ENCODE measurements at regions not wholly inside any gene's neighbourhood (a gene's known extent, or its start where the extent isn't known, plus 50 kb on each side); places are given as distances from the start of the nearest gene placed in this dataset.

- TF ChIP-seq CTCF (IDR thresholded peaks at IDR 0.05; ENCODE audit: insufficient read depth in 1 of 2, low read depth in 1 of 2, low read length in 1 of 2, severe bottlenecking in 1 of 2, unreplicated experiment in 1 of 2) = no peak
- H3K4me1 ChIP-seq = no peaks in the 10 kb centered on the region
- no peaks in the 10 kb centered on the region for H3K9me3 ChIP-seq
- Mint-ChIP-seq H3K27ac (ENCODE audit: unreplicated experiment) (no peak overlapping the region), H3K27me3 (ENCODE audit: insufficient read depth, unreplicated experiment) (peaks cover 15% of the 10 kb centered on the region), H3K4me1 (ENCODE audit: low read depth, unreplicated experiment) (peaks cover 4% of the 10 kb centered on the region), H3K4me3 (ENCODE audit: unreplicated experiment) (no peak overlapping the region), H3K36me3 (ENCODE audit: insufficient read depth, unreplicated experiment) (no peaks in the 10 kb centered on the region), H3K9me3 (ENCODE audit: unreplicated experiment) (no peaks in the 10 kb centered on the region)
- no peaks in the 10 kb centered on the region for H3K27me3 ChIP-seq (replicated peaks; ENCODE audit: control insufficient read depth, insufficient read depth, low read length)
- no peaks in the 10 kb centered on the region for H3K36me3 ChIP-seq (ENCODE audit: control insufficient read depth, insufficient read depth, low read length)
- no TSS peak for BruUV-seq (replicated peaks)
- ChIA-PET CTCF (no interaction called here), POLR2A (no interaction called here)
- no peak for DNase-seq
- intact Hi-C loops (cut with micrococcal nuclease; ENCODE audit: unreplicated experiment) = no loop called here
- no peak overlapping the region for H3K4me3 ChIP-seq (ENCODE audit: low read depth, low read length)
These were observed 55.8 kb upstream of the DGKG start for GRCh38 chr3:186417791-186418190.

- intact Hi-C loops (cut with micrococcal nuclease; ENCODE audit: unreplicated experiment) = no loop called here
- Mint-ChIP-seq H3K27ac (ENCODE audit: unreplicated experiment) (no peak overlapping the region), H3K4me1 (ENCODE audit: low read depth, unreplicated experiment) (peaks cover 4% of the 10 kb centered on the region)
These were observed 52.8 kb upstream of the DGKG start for GRCh38 chr3:186414735-186415419.

GRCh38 chr3:186413615-186414415, 51.8 kb upstream of the DGKG start:
- Mint-ChIP-seq H3K9me3 (ENCODE audit: unreplicated experiment) (no peaks in the 10 kb centered on the region), H3K4me1 (ENCODE audit: low read depth, unreplicated experiment) (peaks cover 4% of the 10 kb centered on the region), H3K36me3 (ENCODE audit: insufficient read depth, unreplicated experiment) (no peaks in the 10 kb centered on the region), H3K27ac (ENCODE audit: unreplicated experiment) (no peak overlapping the region), H3K4me3 (ENCODE audit: unreplicated experiment) (peak overlapping the region; percentile 62), H3K27me3 (ENCODE audit: insufficient read depth, unreplicated experiment) (peaks cover 13% of the 10 kb centered on the region)
- Histone ChIP-seq H3K4me1 (no peaks in the 10 kb centered on the region), H3K4me3 (ENCODE audit: low read depth, low read length) (peak overlapping the region; percentile 28), H3K36me3 (ENCODE audit: control insufficient read depth, insufficient read depth, low read length) (no peaks in the 10 kb centered on the region), H3K9me3 (no peaks in the 10 kb centered on the region), H3K27me3 (replicated peaks; ENCODE audit: control insufficient read depth, insufficient read depth, low read length) (no peaks in the 10 kb centered on the region)
- intact Hi-C loops (cut with micrococcal nuclease; ENCODE audit: unreplicated experiment) = no loop called here
- POLR2A ChIA-PET = no interaction called here
- DNase-seq = no peak
- no peak for TF ChIP-seq CTCF (IDR thresholded peaks at IDR 0.05; ENCODE audit: insufficient read depth in 1 of 2, low read depth in 1 of 2, low read length in 1 of 2, severe bottlenecking in 1 of 2, unreplicated experiment in 1 of 2)
- CTCF ChIA-PET = no interaction called here
- BruUV-seq (replicated peaks) = no TSS peak

More at GRCh38 chr3:186414735-186415419, 52.8 kb upstream of the DGKG start:
- H3K27me3 Mint-ChIP-seq (ENCODE audit: insufficient read depth, unreplicated experiment) = peaks cover 6% of the 10 kb centered on the region
- H3K4me3 ChIP-seq (ENCODE audit: low read depth, low read length) = no peak overlapping the region
- ChIA-PET POLR2A (no interaction called here), CTCF (no interaction called here)
- H3K36me3 ChIP-seq (ENCODE audit: control insufficient read depth, insufficient read depth, low read length) = no peaks in the 10 kb centered on the region
- no peak overlapping the region for H3K4me3 Mint-ChIP-seq (ENCODE audit: unreplicated experiment)
- no peaks in the 10 kb centered on the region for H3K9me3 ChIP-seq
- no peaks in the 10 kb centered on the region for H3K9me3 Mint-ChIP-seq (ENCODE audit: unreplicated experiment)
- no peak for TF ChIP-seq CTCF (IDR thresholded peaks at IDR 0.05; ENCODE audit: insufficient read depth in 1 of 2, low read depth in 1 of 2, low read length in 1 of 2, severe bottlenecking in 1 of 2, unreplicated experiment in 1 of 2)
- no peaks in the 10 kb centered on the region for H3K27me3 ChIP-seq (replicated peaks; ENCODE audit: control insufficient read depth, insufficient read depth, low read length)
- no peak for DNase-seq
- H3K36me3 Mint-ChIP-seq (ENCODE audit: insufficient read depth, unreplicated experiment) = no peaks in the 10 kb centered on the region
- H3K4me1 ChIP-seq = no peaks in the 10 kb centered on the region
- no TSS peak for BruUV-seq (replicated peaks)

Measured in Caco-2 (cell line).